PFSK-1 (cell line): ENCODE measurements at regions not wholly inside any gene's neighbourhood (a gene's known extent, or its start where the extent isn't known, plus 50 kb on each side); places are given as distances from the start of the nearest gene placed in this dataset.

Source experiments
- POLR2AphosphoS5 ChIP-seq: IDR thresholded peaks from 2 replicates; pipeline ENCODE4 v1.6.1; 2012; ENCODE audit warnings: low read depth, mild to moderate bottlenecking, control low read depth, low read length, moderate library complexity
- TAF1 ChIP-seq: IDR thresholded peaks from 2 replicates; pipeline ENCODE4 v1.6.1; 2012; ENCODE audit warnings: low read length, control low read depth, borderline replicate concordance; ENCODE audit not compliant: insufficient read depth
- TF ChIP-seq, protein P1 (sequence below), 2 experiments: IDR thresholded peaks; 2 replicates each; pipeline versions ENCODE4 v1.6.1 to v1.8.0; 2011 to 2012; ENCODE audit warnings: low read depth in 2 of 2, low read length in 2 of 2, control low read depth in 1 of 2, inconsistent platforms in 1 of 2, mild to moderate bottlenecking in 1 of 2, moderate library complexity in 1 of 2; ENCODE audit not compliant: insufficient read depth in 1 of 2

DNA sequence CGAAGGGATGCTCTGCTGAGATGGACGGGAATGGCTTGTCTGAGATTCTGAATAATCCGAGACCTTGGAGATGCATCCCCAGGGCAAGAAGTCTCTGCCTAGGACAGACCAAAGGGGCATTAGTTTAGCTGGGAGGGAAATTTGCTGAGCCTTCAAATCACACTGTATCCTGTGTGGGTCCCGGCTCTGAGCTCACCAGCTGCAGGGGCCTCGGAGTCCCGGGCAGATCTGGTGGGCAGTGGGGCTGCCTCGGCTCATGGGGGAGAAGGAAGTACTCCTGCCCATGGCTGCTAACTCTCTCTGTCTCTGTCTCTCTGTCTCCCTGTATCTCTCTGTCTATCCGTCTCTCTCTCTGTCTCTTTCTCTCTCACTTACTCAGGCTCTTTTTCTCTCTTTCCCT, 522.4 kb downstream of the TBC1D22A start:
- TF ChIP-seq TAF1: no peak
- TF ChIP-seq POLR2AphosphoS5: no peak
- TF ChIP-seq, protein P1, sequence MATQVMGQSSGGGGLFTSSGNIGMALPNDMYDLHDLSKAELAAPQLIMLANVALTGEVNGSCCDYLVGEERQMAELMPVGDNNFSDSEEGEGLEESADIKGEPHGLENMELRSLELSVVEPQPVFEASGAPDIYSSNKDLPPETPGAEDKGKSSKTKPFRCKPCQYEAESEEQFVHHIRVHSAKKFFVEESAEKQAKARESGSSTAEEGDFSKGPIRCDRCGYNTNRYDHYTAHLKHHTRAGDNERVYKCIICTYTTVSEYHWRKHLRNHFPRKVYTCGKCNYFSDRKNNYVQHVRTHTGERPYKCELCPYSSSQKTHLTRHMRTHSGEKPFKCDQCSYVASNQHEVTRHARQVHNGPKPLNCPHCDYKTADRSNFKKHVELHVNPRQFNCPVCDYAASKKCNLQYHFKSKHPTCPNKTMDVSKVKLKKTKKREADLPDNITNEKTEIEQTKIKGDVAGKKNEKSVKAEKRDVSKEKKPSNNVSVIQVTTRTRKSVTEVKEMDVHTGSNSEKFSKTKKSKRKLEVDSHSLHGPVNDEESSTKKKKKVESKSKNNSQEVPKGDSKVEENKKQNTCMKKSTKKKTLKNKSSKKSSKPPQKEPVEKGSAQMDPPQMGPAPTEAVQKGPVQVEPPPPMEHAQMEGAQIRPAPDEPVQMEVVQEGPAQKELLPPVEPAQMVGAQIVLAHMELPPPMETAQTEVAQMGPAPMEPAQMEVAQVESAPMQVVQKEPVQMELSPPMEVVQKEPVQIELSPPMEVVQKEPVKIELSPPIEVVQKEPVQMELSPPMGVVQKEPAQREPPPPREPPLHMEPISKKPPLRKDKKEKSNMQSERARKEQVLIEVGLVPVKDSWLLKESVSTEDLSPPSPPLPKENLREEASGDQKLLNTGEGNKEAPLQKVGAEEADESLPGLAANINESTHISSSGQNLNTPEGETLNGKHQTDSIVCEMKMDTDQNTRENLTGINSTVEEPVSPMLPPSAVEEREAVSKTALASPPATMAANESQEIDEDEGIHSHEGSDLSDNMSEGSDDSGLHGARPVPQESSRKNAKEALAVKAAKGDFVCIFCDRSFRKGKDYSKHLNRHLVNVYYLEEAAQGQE (IDR thresholded peaks at IDR 0.05; ENCODE audit: insufficient read depth in 1 of 2, low read depth in 2 of 2, low read length in 2 of 2): no peak
